Aorta (tissue), 5 donors: ENCODE measurements at regions not wholly inside any gene's neighbourhood (a gene's known extent, or its start where the extent isn't known, plus 50 kb on each side); places are given as distances from the start of the nearest gene placed in this dataset.
"Not testable (repeated sequence)": the region's sequence is repeated elsewhere in the genome, so short reads cannot be mapped to it uniquely, and the experiment has no call there.

Experiments used
- ATAC-seq: fragments of 200-7000 bp; cut with Tn5 transposase; one replicate; pipeline ENCODE4 v1.9.1; 2022; ENCODE audit warnings: moderate library complexity; ENCODE audit not compliant: low FRiP score
- DNase-seq, 2 donors: peaks; one replicate each; pipeline ENCODE4 v3.0.0-alpha.2; 2020
- H3K27ac ChIP-seq, 2 donors: one replicate each; pipeline ENCODE4 v1.5.1; 2013; ENCODE audit warnings: low read length in 2 of 2, mild to moderate bottlenecking in 2 of 2, moderate library complexity in 2 of 2, control low read depth in 1 of 2, inconsistent platforms in 1 of 2, low read depth in 1 of 2
- H3K27me3 ChIP-seq, 2 donors: one replicate each; pipeline ENCODE4 v1.6.1; 2013; ENCODE audit warnings: control low read depth in 1 of 2, low read length in 1 of 2, mild to moderate bottlenecking in 1 of 2, moderate library complexity in 1 of 2; ENCODE audit not compliant: insufficient read depth in 2 of 2, control insufficient read depth in 1 of 2
- H3K36me3 ChIP-seq, 2 donors: one replicate each; pipeline ENCODE4 v1.6.1; 2013; ENCODE audit warnings: control low read depth in 1 of 2, low read length in 1 of 2, mild to moderate bottlenecking in 1 of 2; ENCODE audit not compliant: insufficient read depth in 2 of 2, control insufficient read depth in 1 of 2
- H3K4me1 ChIP-seq, 2 donors: one replicate each; pipeline ENCODE4 v1.6.1; 2013; ENCODE audit warnings: low read length in 2 of 2, control low read depth in 1 of 2, mild to moderate bottlenecking in 1 of 2, moderate library complexity in 1 of 2; ENCODE audit not compliant: insufficient read depth in 2 of 2, control insufficient read depth in 1 of 2
- H3K4me3 ChIP-seq, 2 donors: one replicate each; pipeline ENCODE4 v1.5.1; 2013; ENCODE audit warnings: low read length in 2 of 2, control low read depth in 1 of 2, mild to moderate bottlenecking in 1 of 2
- H3K9me3 ChIP-seq: one replicate; pipeline ENCODE4 v1.6.1; 2013; ENCODE audit warnings: mild to moderate bottlenecking, low read length; ENCODE audit not compliant: control insufficient read depth
- WGBS, 2 donors: extraction: QIAGEN DNeasy Blood & Tissue Kit; methylation state at CpG; one replicate each; pipeline ENCODE4 v1.1.7; 2013; 5-methylcytosine and 5-hydroxymethylcytosine counted together
- intact Hi-C, 2 donors: fragments of 100-400 bp; cut with DNase I; formaldehyde crosslinking; loops; one replicate each; pipeline versions ENCODE4 v1.14.2 to v1.15.0; 2022
- donor health status: healthy with polysubstance abuse.
- donor health status: Bipolar disorder and iron deficiency.
- donor health status: DM: no; HTN: no; CAD: no.
- donor health status: DM: no; HTN: no; CAD: no.
- donor health status: DM: yes; HTN: yes; CAD: no.

- Histone ChIP-seq H3K27me3 (no peaks in the 10 kb centered on the region), H3K36me3 (no peaks in the 10 kb centered on the region), H3K4me1 (no peaks in the 10 kb centered on the region), H3K27ac (no peak overlapping the region), H3K4me3 (no peak overlapping the region), H3K9me3 (no peaks in the 10 kb centered on the region)
- ATAC-seq: no peak
- intact Hi-C loops: no loop called here
- no peak for DNase-seq
- WGBS, 2 donors: 78 to 85% methylated on average over 21 of the region's 21 CpGs
Observed at GRCh38 chr1:4177425-4178150, 277.5 kb upstream of the C1orf174 start.

DNA sequence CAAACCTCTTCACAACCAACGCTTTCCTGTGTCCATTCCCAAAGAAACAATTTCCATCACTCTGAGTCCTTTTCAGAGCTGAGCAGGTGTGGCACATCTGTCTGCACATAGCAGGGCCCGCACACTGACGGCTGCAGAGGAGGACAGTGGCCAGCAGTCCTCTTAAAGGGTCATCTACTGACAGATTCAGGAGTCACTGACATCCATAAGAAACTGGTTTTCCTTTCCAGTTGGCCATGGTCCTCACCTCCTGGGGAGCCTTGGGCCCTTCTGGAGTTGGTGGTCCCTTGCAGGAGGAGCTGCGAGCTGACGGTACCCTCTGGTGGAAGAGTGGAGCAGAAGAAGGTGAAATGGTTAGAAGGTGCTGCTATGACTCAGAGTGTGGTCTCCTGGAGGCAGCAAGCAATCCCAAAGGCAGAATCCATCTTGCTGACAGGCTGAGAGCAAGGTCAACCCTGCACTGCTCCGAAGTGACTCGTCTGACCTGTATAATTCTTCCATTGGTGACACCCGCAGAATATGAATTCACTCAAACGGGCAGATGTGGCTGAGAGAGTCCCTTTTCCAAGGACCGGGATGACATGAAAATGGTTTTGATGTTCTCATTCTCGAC is 278.5 kb upstream of the C1orf174 start:
- no peak overlapping the region for H3K27ac ChIP-seq
- DNase-seq: no peak
- H3K36me3 ChIP-seq: no peaks in the 10 kb centered on the region
- 65 to 78% methylated on average over 11 of the region's 11 CpGs for WGBS, 2 donors
- H3K27me3 ChIP-seq: no peaks in the 10 kb centered on the region
- no peaks in the 10 kb centered on the region for H3K9me3 ChIP-seq
- no peak for ATAC-seq
- H3K4me1 ChIP-seq: no peaks in the 10 kb centered on the region
- no peak overlapping the region for H3K4me3 ChIP-seq
- intact Hi-C loops: no loop called here

DNA sequence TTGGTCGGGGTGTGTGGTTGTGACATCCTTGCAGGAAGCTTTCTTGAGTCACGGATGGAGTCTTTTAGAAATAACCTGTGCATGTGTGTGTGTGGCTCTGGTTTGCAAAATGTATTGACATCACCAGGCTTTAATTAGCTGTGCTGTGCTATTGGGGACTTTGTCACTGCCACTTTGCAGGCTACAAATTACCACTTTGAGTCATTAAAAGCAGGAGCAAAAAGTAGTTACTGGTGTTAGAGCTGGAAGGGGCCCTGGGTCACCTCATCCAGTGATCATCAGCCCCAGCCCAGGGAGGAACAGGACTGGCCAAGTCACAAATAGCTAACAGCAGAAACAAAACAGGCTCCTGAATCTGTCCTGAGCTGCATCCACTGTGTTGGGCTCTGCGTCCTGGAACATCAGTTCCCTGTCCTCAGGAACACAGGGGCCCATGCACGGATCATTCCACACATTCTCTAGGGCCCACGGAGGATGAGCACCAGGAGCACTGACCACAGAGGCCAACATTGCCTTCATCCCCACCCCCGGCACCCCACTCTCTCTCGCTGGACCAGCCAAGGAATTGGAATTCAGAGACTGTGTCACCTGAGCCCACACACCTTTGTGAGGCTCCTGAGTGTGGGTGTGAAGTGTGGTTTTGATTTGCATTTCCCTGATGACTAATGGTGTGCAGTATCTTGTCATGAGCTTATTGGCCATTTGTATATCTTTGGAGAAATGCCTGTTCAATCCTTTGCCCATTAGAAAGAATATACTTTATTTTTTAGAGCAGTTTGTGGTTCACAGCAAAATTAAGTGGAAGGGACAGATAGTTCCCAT is 280.1 kb upstream of the C1orf174 start:
- DNase-seq (no peak), ATAC-seq (no peak)

DNA sequence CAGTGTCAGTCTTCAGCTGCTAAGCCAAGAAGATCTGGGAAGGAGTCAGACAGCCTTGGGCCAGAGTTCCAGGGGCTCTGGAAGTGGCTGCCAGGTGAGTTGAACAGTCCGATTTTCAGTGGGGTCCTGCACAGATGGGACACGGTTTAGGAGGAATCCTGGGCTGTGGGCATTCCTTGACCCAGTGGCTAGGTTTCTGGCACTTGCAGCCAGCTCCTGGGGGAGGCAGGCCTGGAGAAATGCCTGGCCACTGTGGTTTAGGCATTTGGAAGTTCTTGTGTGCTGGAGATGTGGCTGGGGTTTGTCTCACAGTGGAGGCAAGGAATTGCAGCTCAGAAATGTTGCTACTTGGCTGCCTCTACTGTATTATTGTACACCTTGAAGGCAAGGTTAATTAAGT is 286.4 kb upstream of the C1orf174 start:
- H3K36me3 ChIP-seq, ATAC-seq, intact Hi-C loops, H3K4me1 ChIP-seq, H3K9me3 ChIP-seq, H3K4me3 ChIP-seq, H3K27me3 ChIP-seq, H3K27ac ChIP-seq, DNase-seq: not testable (repeated sequence)
- 73 to 83% methylated on average over 2 of the region's 2 CpGs for WGBS, 2 donors

More for the DNA sequence above, 280.1 kb upstream of the C1orf174 start:
- H3K4me1 ChIP-seq: no peaks in the 10 kb centered on the region
- H3K4me3 ChIP-seq: no peak overlapping the region
- intact Hi-C loops: no loop called here
- no peak overlapping the region for H3K27ac ChIP-seq
- 72 to 74% methylated on average over 7 of the region's 7 CpGs for WGBS, 2 donors
- H3K27me3 ChIP-seq: no peaks in the 10 kb centered on the region
- no peaks in the 10 kb centered on the region for H3K36me3 ChIP-seq
- no peaks in the 10 kb centered on the region for H3K9me3 ChIP-seq

GRCh38 chr1:4203501-4203900 is 303.4 kb upstream of the C1orf174 start:
- H3K9me3 ChIP-seq: peaks cover 7% of the 10 kb centered on the region
- DNase-seq (no peak), ATAC-seq (no peak)
- no peak overlapping the region for H3K4me3 ChIP-seq
- H3K27ac ChIP-seq: no peak overlapping the region
- no peaks in the 10 kb centered on the region for H3K4me1 ChIP-seq
- intact Hi-C loops: no loop called here
- no peaks in the 10 kb centered on the region for H3K36me3 ChIP-seq
- no peaks in the 10 kb centered on the region for H3K27me3 ChIP-seq

- intact Hi-C loops: no loop called here
- ATAC-seq: no peak
- 74 to 84% methylated on average over 4 of the region's 4 CpGs for WGBS, 2 donors
Observed at GRCh38 chr1:4207183-4207582, 307.1 kb upstream of the C1orf174 start.

GRCh38 chr1:4207842-4208692 is 308.0 kb upstream of the C1orf174 start:
- 79 to 81% methylated on average over 10 of the region's 10 CpGs for WGBS, 2 donors

More at GRCh38 chr1:4207183-4207582, 307.1 kb upstream of the C1orf174 start:
- H3K36me3 ChIP-seq: no peaks in the 10 kb centered on the region
- no peaks in the 10 kb centered on the region for H3K27me3 ChIP-seq
- H3K9me3 ChIP-seq: peaks cover 6% of the 10 kb centered on the region
- no peak for DNase-seq
- no peak overlapping the region for H3K27ac ChIP-seq
- H3K4me1 ChIP-seq: no peaks in the 10 kb centered on the region
- no peak overlapping the region for H3K4me3 ChIP-seq

DNA sequence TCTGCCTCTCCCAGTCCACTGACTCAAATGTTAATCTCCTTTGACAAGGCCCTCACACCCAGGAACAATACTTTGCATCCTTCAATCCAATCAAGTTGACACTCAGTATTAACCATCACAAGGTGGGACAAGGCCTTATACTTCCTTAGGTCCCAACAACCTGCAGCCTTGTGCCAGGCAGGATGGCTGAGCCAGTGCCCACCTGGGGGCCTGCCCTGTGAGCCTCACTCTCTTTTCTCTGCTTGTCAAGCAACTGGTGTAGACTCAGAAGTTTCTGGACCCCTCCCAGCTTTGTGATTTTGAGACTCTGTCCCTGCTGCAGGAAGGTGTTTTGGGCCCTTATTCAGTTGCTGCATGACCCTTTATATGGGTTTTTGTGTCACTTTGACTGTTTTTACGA is 310.0 kb upstream of the C1orf174 start:
- no peak overlapping the region for H3K4me3 ChIP-seq
- no peaks in the 10 kb centered on the region for H3K36me3 ChIP-seq
- 57 to 58% methylated on average over 1 of the region's 1 CpG for WGBS, 2 donors
- DNase-seq (no peak), ATAC-seq (no peak)
- H3K27ac ChIP-seq: no peak overlapping the region
- intact Hi-C loops: no loop called here
- no peaks in the 10 kb centered on the region for H3K27me3 ChIP-seq
- no peaks in the 10 kb centered on the region for H3K4me1 ChIP-seq
- peaks cover 3% of the 10 kb centered on the region for H3K9me3 ChIP-seq

More at GRCh38 chr1:4207842-4208692, 308.0 kb upstream of the C1orf174 start:
- H3K27me3 ChIP-seq: no peaks in the 10 kb centered on the region
- H3K27ac ChIP-seq: no peak overlapping the region
- DNase-seq (no peak), ATAC-seq (no peak)
- no peaks in the 10 kb centered on the region for H3K36me3 ChIP-seq
- H3K9me3 ChIP-seq: peaks cover 5% of the 10 kb centered on the region
- intact Hi-C loops: no loop called here
- no peak overlapping the region for H3K4me3 ChIP-seq
- H3K4me1 ChIP-seq: no peaks in the 10 kb centered on the region
